ENCODE measurements at regions not wholly inside any gene's neighbourhood (a gene's known extent, or its start where the extent isn't known, plus 50 kb on each side); places are given as distances from the start of the nearest gene placed in this dataset.
"Not testable (repeated sequence)": the region's sequence is repeated elsewhere in the genome, so short reads cannot be mapped to it uniquely, and the experiment has no call there.

GRCh38 chr13:81226830-81227229, 885.9 kb upstream of the SPRY2 start:
- TF ChIP-seq CTCF (conservative IDR thresholded peaks at IDR 0.05; ENCODE audit: low read depth, low read length); MAFK (IDR thresholded peaks at IDR 0.05; ENCODE audit: low read depth, low read length); RFX5 (IDR thresholded peaks at IDR 0.05; ENCODE audit: low read depth, low read length); BHLHE40 (IDR thresholded peaks at IDR 0.05; ENCODE audit: low read depth, low read length); POLR2A (IDR thresholded peaks at IDR 0.05; ENCODE audit: low read depth, low read length); MXI1 (IDR thresholded peaks at IDR 0.05; ENCODE audit: borderline replicate concordance, low read depth, low read length); ELK1 (IDR thresholded peaks at IDR 0.05; ENCODE audit: borderline replicate concordance, low read depth, low read length): not testable (repeated sequence)

Measured in IMR-90 (cell line).